Stromal cell of bone marrow (primary cell): ENCODE measurements at regions not wholly inside any gene's neighbourhood (a gene's known extent, or its start where the extent isn't known, plus 50 kb on each side); places are given as distances from the start of the nearest gene placed in this dataset.

Experiments used
- DNase-seq: peaks from one replicate; pipeline ENCODE4 v3.0.0-alpha.2; 2012; ENCODE audit warnings: low read depth

DNA sequence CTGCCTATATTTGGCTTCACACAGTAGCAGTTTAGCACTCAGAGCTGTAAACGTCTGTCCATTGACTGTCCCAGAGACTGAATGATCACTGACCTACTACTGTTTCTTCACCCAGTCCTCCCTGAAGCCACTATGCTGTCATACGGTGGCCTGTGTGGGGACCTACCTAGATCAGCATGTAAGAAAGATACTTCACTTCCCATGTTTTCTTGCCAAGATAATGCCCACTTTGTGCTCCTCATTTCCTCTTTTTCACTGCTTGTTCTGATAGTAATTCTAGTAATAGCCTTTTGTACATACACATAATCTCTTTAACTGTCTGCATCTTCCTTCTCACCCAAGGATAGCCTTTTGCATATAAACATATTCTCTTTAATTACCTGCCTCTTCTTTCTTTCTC, 109.9 kb upstream of the TIAM2 start:
- no peak for DNase-seq

DNA sequence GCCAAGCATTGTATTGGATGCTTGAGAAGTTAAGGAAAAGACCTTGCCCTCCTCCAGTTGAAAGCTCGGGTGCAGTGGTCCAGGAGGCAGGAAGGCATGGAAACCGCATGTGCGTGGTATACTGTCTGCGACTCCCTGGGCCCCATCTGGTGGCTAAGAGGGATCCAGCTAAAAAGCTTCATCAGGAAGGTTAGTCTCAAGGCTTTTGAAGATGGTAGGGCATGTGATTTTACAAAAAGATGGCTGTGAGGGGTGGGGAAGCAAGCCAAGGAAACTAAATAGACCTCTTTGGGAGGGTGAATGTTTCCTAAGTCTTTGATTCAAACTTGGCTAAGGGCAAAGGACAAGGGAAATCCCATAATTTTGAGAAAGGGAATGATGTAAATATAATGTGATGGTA, 109.1 kb upstream of the TIAM2 start:
- DNase-seq: no peak

DNA sequence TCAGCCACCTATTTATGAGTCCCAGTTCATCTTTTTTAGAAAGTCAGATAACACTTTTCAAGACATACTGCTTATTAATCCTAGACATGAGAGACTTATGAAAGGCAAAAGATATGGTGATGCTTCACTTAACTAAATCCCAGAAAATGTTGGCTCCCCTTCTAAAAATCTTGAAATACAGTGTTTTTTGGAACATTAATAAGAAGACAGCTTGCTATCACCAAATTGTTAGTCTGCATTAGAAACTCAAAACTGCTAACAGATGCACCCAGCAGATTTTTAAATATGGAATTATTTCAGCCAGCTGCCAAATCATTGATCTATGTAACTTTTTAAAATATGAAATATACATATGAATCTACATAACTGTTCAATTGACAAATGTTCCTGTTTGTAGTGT, 108.6 kb upstream of the TIAM2 start:
- no peak for DNase-seq

DNA sequence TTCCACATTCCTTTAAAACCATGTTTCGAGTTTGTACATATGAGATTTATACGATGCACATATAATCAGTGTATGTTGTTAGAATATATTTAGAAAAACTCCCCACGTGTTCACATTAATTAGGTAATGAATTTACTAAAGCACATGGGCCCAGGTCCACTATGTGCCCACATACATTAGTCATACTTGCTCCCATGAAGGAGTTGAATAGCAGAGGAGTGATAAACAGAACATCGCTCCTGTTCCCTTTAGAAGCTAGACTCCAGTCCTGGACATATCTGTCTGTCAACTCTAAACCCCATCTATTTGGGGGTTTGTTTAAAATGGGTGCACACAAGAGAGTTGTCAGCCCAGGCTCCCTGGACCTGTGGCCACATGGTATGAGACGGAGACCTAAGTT, 108.1 kb upstream of the TIAM2 start:
- DNase-seq: no peak

DNA sequence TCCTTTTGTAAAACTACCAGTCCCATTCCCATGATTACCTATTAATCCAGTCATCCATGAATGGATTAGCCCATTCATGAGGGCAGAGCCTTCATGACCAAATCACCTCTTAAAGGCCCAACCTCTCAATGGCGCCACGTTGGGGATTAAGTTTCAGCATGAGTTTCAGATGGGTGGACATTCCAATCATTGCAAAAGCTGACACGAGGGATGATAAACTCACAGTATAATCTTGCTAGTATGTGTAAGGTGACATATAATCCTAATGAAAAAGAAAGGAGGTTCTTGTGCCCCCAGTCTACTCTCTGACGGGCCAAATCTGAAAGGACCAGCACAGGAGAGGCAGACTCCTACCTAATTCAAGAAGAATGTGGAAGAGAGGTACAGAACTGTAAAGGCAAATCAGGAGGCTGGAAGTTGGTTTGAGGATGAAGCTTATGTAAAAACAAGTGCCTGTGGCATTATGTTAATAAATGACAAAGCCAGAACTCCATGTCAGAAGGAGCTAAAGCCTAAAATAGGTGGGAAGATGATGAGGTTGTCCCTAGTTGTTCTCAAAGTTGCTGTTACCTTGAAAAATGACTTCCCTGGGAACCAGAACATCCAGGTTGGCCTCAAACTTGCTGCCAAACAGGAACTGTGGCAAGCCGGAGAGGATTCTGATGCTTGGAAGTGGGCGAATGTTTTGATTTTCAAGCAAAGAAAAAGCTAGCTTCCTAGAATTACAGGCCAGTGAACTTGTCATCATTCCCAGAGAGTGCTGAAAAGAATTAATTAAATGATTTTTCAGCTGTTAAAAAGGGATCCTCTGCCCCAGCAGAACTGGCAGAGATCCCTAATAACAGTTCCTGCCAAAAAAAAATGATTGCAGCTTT, 106.5 kb upstream of the TIAM2 start:
- DNase-seq: no peak

DNA sequence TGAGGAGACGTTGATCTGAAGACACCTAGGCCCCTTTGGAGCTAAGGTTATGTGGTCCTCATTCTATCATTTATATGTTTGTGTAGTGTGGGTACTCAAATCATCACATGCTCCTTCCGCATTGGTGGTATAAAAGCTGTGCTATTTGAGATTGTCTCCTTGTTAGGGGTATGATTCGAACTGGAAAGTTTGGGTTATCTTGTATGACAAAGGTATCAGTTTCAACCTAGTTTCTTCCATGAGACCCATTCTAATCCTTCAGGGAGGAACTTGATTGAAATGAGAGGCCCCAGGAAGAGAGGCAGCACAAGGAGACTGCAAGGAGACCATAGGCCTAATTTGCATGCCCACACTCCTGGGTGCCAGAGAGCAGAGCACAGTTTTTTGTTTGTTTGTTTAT, 104.2 kb upstream of the TIAM2 start:
- no peak for DNase-seq

DNA sequence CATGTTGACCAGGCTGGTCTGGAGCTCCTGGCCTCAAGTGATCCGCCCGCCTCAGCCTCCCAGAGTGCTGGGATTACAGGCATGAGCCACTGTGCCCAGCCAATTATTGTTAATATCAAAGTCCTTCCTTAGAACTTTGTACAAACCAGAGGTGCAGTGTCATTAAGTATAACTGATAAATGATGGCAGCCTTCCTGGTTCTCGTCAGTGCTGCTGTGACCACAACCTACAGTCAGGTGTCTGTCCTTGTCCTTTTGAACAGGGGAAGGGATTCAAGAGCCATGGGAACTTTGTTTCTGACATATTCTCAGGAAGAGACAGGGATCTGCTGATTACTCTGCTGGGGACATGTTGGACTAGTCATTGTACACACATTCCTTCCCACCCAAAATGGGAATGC, 103.2 kb upstream of the TIAM2 start:
- no peak for DNase-seq

DNA sequence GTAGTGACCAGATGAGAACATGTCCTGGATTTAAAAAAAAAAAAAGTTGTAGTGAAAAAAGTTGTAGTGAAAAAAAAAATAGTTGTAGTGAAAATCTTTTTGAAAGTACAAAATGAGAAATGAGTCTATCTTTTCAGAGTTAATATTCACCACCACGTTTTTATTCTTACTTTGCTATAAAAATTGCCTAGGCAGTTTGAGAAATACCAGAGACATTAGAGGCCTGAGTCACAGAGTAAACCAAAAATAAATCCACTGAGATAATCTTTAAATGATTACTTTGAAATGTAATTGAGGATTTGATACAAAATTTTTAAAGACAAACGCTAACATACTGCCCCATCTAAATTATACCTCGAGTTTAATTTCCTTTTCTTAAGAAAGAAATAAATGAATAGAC, 101.2 kb upstream of the TIAM2 start:
- no peak for DNase-seq

DNA sequence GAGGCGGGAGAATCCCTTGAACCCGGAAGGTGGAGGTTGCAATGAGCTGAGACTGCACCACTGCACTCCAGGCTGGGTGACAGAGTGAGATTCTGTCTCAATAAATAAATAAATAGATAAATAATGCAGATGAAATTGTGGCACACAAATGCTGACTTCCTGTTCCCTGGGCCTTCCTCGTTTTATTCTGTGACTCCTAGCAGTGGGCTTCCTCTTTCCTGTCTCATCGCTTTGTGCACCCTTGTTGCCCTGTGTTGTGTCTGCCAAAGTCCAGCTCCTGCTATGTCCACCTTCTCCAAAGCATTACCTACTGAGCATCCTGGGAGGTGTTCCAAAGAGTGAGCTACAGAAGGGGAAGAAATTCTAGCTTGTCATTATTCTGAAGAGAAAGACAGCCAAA, 100.2 kb upstream of the TIAM2 start:
- no peak for DNase-seq

DNA sequence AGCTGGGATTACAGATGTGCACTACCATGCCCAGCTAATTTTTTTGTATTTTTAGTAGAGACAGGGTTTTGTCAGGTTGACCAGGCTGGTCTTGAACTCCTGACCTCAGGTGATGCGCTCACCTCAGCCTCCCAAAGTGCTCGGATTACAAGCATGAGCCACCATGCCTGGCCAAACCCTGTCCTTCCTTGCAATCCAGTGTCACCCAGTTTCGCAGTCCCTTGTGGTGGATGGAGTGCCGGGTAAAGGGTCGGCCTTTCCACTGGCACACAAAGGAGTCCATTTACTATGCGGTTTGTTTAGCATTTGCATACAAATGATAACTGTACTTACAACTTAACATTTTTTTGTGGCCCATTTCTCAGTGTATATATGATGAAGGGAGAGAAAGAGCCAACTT, 99.3 kb upstream of the TIAM2 start:
- no peak for DNase-seq

DNA sequence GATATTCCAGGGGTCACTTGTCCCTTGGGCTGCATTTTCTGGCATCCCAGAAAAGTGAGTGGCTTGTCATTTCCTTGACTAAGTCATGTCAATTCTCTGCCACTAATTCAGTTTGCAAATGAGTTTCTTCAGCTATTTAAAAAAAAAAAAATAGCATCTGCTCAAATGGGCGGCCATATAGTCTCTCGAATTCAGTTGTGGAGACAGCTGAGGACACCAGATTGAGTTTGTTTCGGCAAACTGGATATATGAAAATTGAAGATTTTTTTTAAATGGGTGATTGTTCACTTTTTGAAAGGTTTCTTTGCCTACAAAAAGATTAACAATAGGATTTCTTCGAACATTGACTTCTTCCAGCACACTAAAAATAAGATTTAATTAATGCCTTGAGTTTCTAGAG, 96.3 kb upstream of the TIAM2 start:
- DNase-seq: no peak

DNA sequence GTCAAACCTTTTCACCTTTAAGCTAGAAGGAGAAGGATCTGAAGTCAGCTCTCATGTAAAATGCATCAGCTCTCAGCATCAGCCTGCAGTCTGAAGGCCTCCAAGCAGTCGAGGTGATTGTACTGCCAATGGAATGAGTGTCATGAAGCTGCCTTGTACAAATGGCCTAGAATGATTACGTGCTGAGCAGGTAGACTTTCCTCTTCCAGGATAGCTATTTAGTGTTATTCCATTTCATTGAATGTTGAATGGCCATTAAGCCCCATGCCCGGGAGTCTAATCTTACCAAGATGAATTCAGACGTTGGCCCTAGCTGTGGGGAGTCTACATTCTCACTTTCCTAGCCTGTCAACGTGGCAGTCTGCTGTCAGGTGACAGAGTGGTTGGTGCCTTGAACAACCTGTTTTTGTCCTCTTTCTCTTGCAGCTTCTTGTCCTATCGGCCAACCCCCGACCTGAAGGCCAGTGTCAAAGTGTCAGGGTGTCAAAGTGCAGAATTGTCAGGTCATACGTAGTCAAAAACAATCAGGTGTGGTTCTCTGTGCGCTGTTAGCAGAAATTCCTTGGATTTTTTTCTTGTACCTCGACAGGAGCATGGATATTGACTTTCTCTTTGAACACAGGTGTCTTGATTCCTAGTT, 95.2 kb upstream of the TIAM2 start:
- no peak for DNase-seq

DNA sequence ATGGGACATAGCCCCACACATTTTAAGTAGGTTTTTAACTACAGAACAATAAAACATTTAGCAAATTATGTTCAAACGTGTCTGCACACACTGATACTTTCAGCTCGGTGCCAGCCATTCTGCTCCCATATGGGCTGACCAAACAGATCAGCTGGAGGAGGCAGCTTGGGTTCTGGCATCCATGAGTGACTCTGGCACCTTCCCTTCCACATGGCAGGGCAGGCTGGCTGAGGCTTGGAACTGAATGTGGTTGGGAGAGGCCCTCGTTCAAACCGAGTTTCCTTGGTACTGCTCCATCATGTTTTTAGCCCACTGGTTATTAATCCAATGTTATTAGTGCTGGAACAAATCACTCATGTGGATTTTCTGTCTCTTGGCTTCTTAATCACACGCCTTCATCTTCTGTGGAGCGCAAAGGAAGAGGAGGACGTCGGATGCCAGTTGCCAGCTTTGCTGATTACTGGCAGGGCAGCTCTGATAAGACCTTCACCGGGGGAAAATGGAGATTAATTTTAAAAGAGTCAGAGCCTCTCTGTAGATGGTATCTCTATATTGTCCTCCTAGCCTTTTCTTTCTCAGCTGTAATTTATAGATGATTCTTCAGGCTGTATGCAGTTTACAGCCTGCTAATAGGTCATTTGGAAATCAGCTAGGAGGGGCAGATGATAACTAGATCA, 93.1 kb upstream of the TIAM2 start:
- no peak for DNase-seq

DNA sequence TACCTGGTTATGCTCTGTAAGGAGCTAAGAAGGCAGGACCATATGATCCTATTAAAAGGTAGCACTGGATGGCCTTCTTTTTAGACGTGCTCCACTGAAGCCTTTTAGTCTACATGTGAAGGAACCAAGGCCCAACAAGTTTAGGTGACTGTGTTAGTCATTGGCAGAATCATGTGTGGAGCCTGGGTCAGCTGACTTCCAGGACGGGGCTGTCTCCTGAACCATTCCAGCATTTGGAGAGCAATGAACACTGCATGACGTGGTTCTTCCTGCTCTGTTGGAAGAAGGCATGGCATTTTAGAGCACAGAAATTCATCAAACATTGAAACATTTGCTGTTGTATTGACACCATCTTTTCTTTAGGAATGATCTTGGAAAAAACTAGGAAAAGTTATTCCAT, 87.8 kb upstream of the TIAM2 start:
- DNase-seq: peak; percentile 22

DNA sequence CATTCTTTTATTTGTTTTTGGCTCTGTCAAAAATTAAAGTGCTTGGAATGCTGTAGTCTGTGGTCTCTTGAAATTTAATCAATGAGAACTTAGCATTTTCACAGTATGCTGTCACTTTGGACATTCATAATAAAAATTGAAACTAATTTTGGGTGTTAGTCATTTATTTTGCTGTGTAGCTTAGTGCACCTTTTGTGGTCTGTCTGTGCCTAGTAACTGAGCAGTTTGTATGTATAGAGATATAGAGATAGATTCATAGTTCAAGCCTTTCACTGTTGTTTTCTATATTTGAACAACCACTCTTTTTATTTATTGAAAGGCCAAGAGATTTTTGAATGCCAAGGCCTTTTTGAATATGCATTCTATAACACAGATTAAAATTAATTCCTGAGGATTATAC, 86.4 kb upstream of the TIAM2 start:
- no peak for DNase-seq

DNA sequence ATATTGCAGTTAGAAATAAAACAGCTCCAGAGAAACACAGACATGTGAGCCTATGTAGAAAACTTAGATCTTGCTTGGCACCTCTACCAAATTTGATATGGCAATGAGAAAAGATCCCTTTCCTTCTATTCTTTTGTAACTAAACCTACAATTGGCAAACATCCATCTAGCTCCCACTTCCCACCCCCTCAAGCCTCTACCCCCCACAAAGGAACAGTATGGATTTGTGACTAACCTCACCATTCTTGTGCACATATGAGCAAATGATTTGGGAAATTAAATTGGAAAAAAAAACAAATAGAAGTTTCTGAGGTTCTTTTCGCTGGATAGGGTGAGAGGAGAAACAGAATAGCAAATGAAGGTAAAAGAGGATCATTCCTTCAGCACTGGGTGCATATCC, 85.8 kb upstream of the TIAM2 start:
- no peak for DNase-seq

DNA sequence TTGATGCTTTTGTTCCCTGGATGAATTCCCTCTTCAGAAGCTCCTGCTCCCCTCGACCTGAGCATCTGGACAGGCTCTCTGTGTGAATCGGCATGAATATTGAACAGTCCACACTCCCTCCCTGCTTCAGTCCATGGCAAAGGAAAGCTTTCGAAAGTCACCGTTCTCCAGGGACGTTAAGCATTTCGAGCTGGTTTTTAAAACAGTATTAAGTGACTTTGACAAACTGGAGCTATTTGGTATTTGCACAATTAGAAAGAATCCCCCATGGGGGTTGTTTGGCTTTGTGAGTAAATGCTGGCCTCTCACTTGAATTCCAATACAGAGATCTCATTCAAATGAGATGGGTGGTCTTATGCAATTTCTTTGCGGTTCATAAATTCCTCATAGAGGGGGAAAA, 85.3 kb upstream of the TIAM2 start:
- DNase-seq: no peak

DNA sequence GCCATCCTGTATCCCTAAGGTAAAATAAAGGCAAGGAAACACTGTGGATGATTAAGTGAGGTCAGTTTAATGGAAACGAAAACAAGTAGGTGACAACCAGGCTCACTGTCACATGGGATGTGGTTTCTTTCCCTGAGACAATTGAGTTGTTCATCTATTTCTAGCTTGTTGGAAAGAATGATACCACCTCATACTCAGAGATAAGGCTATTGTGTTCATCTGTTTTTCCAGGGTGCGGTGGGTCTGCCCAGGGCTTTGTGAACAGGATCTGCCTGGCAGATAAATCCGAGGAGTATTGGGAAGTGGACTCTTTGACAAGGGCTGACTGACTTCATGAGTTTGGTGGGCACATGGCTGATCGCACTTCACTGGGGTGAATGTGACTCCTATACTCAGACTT, 80.8 kb upstream of the TIAM2 start:
- DNase-seq: no peak

DNA sequence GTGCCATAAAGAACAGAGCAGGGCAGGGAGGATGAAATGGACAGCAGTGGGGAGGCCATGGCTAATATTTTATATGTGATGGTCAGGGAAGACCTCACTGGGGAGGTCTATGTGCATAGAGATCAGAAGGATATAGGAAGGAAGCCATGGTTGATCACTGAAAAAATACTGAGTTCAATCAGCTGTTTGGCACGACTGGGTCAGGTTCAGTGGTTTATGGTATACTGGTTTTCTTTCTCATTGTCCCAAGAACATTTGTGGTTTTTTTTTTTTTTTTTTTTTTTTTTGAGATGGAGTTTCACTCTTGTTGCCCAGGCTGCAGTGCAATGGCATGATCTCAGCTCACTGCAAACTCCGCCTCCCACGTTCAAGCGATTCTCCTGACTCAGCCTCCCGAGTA, 78.3 kb upstream of the TIAM2 start:
- no peak for DNase-seq

DNA sequence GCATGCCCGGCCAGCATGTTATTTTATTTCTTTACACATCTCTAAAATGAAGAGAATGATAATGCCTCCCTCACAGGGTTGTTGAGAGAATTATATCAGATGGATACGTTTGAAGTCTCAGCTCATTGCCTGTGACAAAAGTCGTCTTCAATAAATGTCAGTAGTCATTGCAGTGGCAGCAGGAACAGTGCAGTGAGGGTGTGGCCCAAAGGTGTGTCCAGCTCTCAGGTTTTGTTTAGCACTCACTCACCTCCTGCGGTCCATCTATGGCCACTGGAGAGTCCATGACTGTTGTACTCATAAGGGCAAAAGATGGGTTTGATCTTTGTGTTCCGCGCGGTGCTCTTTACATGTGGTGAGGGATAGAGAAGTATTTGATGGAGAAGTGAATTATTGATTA, 77.2 kb upstream of the TIAM2 start:
- no peak for DNase-seq

DNA sequence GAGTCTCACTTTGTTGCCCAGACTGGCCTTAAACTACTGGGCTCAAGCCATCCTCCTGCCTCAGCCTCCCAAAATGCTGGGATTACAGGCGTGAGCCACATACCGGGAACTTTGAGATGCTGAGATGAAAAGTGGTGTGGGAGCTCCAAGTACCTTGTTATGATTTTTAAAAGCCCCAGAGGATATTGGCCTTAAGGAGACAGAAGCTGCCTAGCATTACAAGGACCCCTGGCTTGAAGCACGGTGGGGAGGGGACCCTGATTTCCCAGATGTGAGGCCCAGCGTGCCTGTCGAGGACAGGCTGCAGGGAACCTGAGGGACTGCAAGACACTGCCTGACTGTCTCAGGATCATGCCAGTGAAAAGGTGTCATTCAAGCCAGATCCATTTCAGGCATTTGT, 75.3 kb upstream of the TIAM2 start:
- DNase-seq: no peak

DNA sequence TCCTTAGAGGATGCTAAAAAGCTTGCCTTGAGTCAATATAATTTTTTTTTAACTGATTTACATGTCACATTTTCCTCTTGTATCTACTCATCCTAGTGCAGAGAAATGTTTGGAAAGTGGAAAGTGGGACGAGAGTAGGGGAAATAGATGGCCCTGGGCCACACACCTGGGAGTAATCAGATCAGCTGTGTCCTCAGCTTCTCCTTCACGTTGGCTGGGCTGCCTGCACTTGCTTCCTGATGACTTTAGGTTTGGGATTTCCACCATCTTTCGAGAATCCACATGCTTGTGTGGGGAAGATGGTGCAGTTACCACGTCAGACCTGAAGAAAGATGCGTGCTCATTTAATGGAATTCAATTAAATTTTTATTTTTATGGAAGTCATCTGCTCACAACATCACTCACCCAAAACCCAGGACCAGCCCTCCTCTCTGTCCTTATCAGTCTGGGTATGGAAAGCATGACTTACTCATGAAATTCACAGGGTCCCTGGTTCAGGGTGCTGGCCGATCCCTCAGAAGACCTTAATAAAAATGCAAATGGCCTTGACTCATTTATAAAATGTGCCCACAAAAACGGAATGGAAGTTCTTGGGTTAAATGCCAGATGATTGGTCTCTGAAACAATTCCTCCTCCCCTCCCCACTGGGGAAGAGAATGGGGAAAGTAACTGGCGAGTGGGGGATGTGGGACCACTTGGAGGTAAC, 74.5 kb upstream of the TIAM2 start:
- DNase-seq: no peak

DNA sequence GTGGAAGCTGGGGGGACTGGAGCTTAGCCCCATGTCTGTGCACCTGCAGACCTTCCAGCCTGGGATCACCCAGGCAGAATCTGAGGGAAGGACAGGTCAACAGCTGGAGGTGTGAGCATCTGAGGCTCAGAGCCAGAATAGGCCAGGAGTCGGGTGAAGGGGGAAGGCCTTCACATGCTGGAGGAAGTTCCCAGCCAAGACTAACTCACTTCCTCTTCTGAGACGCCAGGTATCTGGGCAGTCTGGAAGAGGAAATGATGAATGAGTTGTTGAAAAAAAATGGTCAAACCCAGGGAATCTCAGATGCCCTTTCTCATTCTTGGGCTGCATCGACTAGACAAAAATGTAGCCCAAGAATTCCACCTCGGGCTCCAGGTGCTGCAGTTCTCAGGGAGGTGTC, 73.6 kb upstream of the TIAM2 start:
- no peak for DNase-seq
